Gastrocnemius medialis (tissue), 4 donors: ENCODE measurements at regions not wholly inside any gene's neighbourhood (a gene's known extent, or its start where the extent isn't known, plus 50 kb on each side); places are given as distances from the start of the nearest gene placed in this dataset.
A peak's percentile ranks its signal among the peaks of the same experiment; 100 is the strongest.

Experiments used
- ATAC-seq, 2 donors: fragments of 150-250 bp; one replicate each; pipeline ENCODE4 v1.9.1; 2016
- DNase-seq, 2 donors: peaks; one replicate each; pipeline ENCODE4 v3.0.0-alpha.2; 2019
- H3K27ac ChIP-seq, 4 donors: fragments of 200-600 bp; sonication (generic); 1 replicate in 1 of 4; 2 replicates in 3 of 4; pipeline ENCODE4 v1.5.1; 2016 to 2018; ENCODE audit warnings: mild to moderate bottlenecking in 2 of 4, moderate library complexity in 1 of 4
- H3K27me3 ChIP-seq, 3 donors: fragments of 200-600 bp; sonication (generic) in 2 of 3; 1 replicate in 1 of 3; 2 replicates in 2 of 3; pipeline versions ENCODE4 v1.5.1 to v1.6.0; 2016 to 2019; ENCODE audit warnings: mild to moderate bottlenecking in 1 of 3, moderate library complexity in 1 of 3
- H3K36me3 ChIP-seq, 2 donors: fragments of 200-600 bp; sonication (generic) in 1 of 2; one replicate each; pipeline ENCODE4 v1.5.1; 2017 to 2018
- H3K4me1 ChIP-seq, 2 donors: fragments of 200-600 bp; sonication (generic) in 1 of 2; one replicate each; pipeline ENCODE4 v1.5.1; 2016 to 2017; ENCODE audit warnings: mild to moderate bottlenecking in 2 of 2
- H3K4me3 ChIP-seq, 4 donors: fragments of 200-600 bp; sonication (generic) in 3 of 4; 1 replicate in 1 of 4; 2 replicates in 3 of 4; pipeline ENCODE4 v1.5.1; 2016 to 2019; ENCODE audit warnings: mild to moderate bottlenecking in 2 of 4
- H3K9me3 ChIP-seq, 3 donors: fragments of 200-600 bp; sonication (generic) in 2 of 3; 1 replicate in 1 of 3; 2 replicates in 2 of 3; pipeline ENCODE4 v1.5.1; 2016 to 2019
- CTCF ChIP-seq, 5 experiments: fragments of 450-650 bp in 3 of 5; fragments of 200-600 bp in 2 of 5; sonication (generic) in 2 of 5; IDR thresholded peaks in 4 of 5; conservative IDR thresholded peaks in 1 of 5; 1 replicate in 4 of 5; 2 replicates in 1 of 5; pipeline ENCODE4 v1.5.1; 2016 to 2019; ENCODE audit warnings: antibody characterized with exemption in 5 of 5, mild to moderate bottlenecking in 3 of 5, moderate library complexity in 3 of 5
- POLR2A ChIP-seq, 2 donors: fragments of 450-650 bp; IDR thresholded peaks; one replicate each; pipeline ENCODE4 v1.6.1; 2017; ENCODE audit warnings: antibody characterized with exemption in 2 of 2, mild to moderate bottlenecking in 2 of 2, moderate library complexity in 2 of 2
- in situ Hi-C, 4 donors: fragments of 200-750 bp; cut with MboI; loops; one replicate each; pipeline versions ENCODE4 v1.15.0 to v1.8.0; 2017; ENCODE audit warnings: low sequenced_read_pairs in 4 of 4
- intact Hi-C: fragments of 100-400 bp; cut with DNase I; formaldehyde crosslinking; loops from one replicate; pipeline ENCODE4 v1.15.1; 2023; ENCODE audit warnings: low total_unique reads

- H3K9me3 ChIP-seq = no peaks in the 10 kb centered on the region
- H3K27ac ChIP-seq = no peak overlapping the region
- H3K4me3 ChIP-seq = no peak overlapping the region
- H3K27me3 ChIP-seq = no peaks in the 10 kb centered on the region
- no peak for ATAC-seq
- no peak for DNase-seq
- TF ChIP-seq CTCF (IDR thresholded peaks at IDR 0.05 in 4 of 5, conservative IDR thresholded peaks at IDR 0.05 in 1 of 5) (no peak), POLR2A (IDR thresholded peaks at IDR 0.05) (no peak)
- intact Hi-C loops = no loop called here
- H3K36me3 ChIP-seq = no peaks in the 10 kb centered on the region
- H3K4me1 ChIP-seq = no peaks in the 10 kb centered on the region
- in situ Hi-C loops = no loop called here
These were observed 252.3 kb upstream of the TBX18 start for GRCh38 chr6:85016726-85017125.

DNA sequence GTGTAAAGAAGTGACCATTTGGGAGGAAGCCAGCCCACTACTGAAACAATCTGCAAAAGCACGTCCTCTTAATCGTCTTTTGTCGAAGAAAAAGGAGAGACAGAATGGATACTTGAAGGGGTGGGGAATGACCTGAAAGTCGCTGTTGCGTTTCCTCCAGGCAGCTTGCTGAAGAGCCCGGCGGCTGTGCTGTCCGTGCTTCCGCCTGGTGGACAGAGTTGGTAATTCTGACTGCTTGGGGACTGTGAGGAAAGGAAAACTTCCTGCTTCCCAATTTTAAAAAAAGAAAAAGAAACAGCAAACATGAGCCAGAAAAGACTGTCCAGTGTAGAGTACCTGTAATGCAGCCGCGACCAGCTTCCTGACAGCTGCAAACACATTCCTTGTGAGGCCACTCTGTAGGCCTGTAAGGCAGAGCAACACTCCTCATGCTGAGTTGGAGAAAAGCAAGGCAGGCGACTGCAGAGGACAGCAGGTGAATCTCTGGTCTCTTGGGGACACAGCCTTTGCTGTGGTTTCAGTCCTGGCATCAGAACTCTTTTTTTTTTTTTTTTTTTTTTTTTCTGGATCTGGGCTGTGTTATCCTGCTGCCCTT is 251.1 kb upstream of the TBX18 start:
- ATAC-seq = no peak
- peak in 1 of 2 donors; percentile 12 for DNase-seq
- Histone ChIP-seq H3K27me3 (no peaks in the 10 kb centered on the region), H3K4me3 (no peak overlapping the region), H3K9me3 (no peaks in the 10 kb centered on the region), H3K27ac (no peak overlapping the region), H3K36me3 (no peaks in the 10 kb centered on the region), H3K4me1 (no peaks in the 10 kb centered on the region)
- in situ Hi-C loops (no loop called here), intact Hi-C loops (no loop called here)
- TF ChIP-seq POLR2A (IDR thresholded peaks at IDR 0.05) (no peak), CTCF (IDR thresholded peaks at IDR 0.05 in 4 of 5, conservative IDR thresholded peaks at IDR 0.05 in 1 of 5) (peak in 2 of 5 experiments; percentile 23 to 48)

GRCh38 chr6:85010865-85011264 is 246.5 kb upstream of the TBX18 start:
- no peak for TF ChIP-seq CTCF (IDR thresholded peaks at IDR 0.05 in 4 of 5, conservative IDR thresholded peaks at IDR 0.05 in 1 of 5)
- no peak for TF ChIP-seq POLR2A (IDR thresholded peaks at IDR 0.05)
- in situ Hi-C loops = no loop called here

GRCh38 chr6:85008296-85009009 is 244.1 kb upstream of the TBX18 start:
- no peaks in the 10 kb centered on the region for H3K9me3 ChIP-seq
- H3K27me3 ChIP-seq = no peaks in the 10 kb centered on the region
- no peak overlapping the region for H3K27ac ChIP-seq
- in situ Hi-C loops (no loop called here), intact Hi-C loops (no loop called here)
- H3K4me1 ChIP-seq = no peaks in the 10 kb centered on the region
- TF ChIP-seq CTCF (IDR thresholded peaks at IDR 0.05 in 4 of 5, conservative IDR thresholded peaks at IDR 0.05 in 1 of 5) (no peak), POLR2A (IDR thresholded peaks at IDR 0.05) (no peak)
- no peak overlapping the region for H3K4me3 ChIP-seq
- DNase-seq (no peak), ATAC-seq (no peak)
- H3K36me3 ChIP-seq = no peaks in the 10 kb centered on the region

More at GRCh38 chr6:85010865-85011264, 246.5 kb upstream of the TBX18 start:
- Histone ChIP-seq H3K4me1 (no peaks in the 10 kb centered on the region), H3K9me3 (no peaks in the 10 kb centered on the region), H3K36me3 (no peaks in the 10 kb centered on the region), H3K27ac (no peak overlapping the region), H3K4me3 (no peak overlapping the region), H3K27me3 (no peaks in the 10 kb centered on the region)
- ATAC-seq (no peak), DNase-seq (no peak)
- intact Hi-C loops = no loop called here
